ENCODE measurements at regions not wholly inside any gene's neighbourhood (a gene's known extent, or its start where the extent isn't known, plus 50 kb on each side); places are given as distances from the start of the nearest gene placed in this dataset.

GRCh38 chr19:30171138-30171635 lies 201.0 kb upstream of the ZNF536 start:
- Histone ChIP-seq H3K27ac (no peak overlapping the region), H3K36me3 (no peaks in the 10 kb centered on the region), H3K9me3 (no peaks in the 10 kb centered on the region), H3K4me3 (no peak overlapping the region), H3K4me1 (no peaks in the 10 kb centered on the region), H3K27me3 (no peaks in the 10 kb centered on the region)
- TF ChIP-seq POLR2A (IDR thresholded peaks at IDR 0.05) (no peak), POLR2AphosphoS5 (IDR thresholded peaks at IDR 0.05; ENCODE audit: insufficient read depth in 1 of 2, low read depth in 1 of 2) (no peak), CTCF (IDR thresholded peaks at IDR 0.05) (no peak)
- intact Hi-C loops (cut with DNase I) = no loop called here
- peak in 1 of 2 donors; percentile 25 for DNase-seq (ENCODE audit: extremely low spot score in 2 of 2)

GRCh38 chr19:30171795-30172612 lies 200.2 kb upstream of the ZNF536 start:
- no peaks in the 10 kb centered on the region for H3K4me1 ChIP-seq
- intact Hi-C loops (cut with DNase I) = no loop called here
- H3K4me3 ChIP-seq = no peak overlapping the region
- no peaks in the 10 kb centered on the region for H3K27me3 ChIP-seq
- no peaks in the 10 kb centered on the region for H3K36me3 ChIP-seq
- TF ChIP-seq CTCF (IDR thresholded peaks at IDR 0.05) (no peak), POLR2A (IDR thresholded peaks at IDR 0.05) (no peak), POLR2AphosphoS5 (IDR thresholded peaks at IDR 0.05; ENCODE audit: insufficient read depth in 1 of 2, low read depth in 1 of 2) (no peak)
- H3K27ac ChIP-seq = no peak overlapping the region
- no peaks in the 10 kb centered on the region for H3K9me3 ChIP-seq
- peak; percentile 54 to 82 for DNase-seq (ENCODE audit: extremely low spot score in 2 of 2)

GRCh38 chr19:30172613-30173242 lies 199.5 kb upstream of the ZNF536 start:
- Histone ChIP-seq H3K27ac (no peak overlapping the region), H3K27me3 (no peaks in the 10 kb centered on the region), H3K9me3 (no peaks in the 10 kb centered on the region), H3K4me3 (no peak overlapping the region), H3K36me3 (no peaks in the 10 kb centered on the region), H3K4me1 (no peaks in the 10 kb centered on the region)
- peak; percentile 74 to 78 for DNase-seq (ENCODE audit: extremely low spot score in 2 of 2)
- intact Hi-C loops (cut with DNase I) = no loop called here
- TF ChIP-seq CTCF (IDR thresholded peaks at IDR 0.05) = no peak
- no peak for TF ChIP-seq POLR2AphosphoS5 (IDR thresholded peaks at IDR 0.05; ENCODE audit: insufficient read depth in 1 of 2, low read depth in 1 of 2)
- no peak for TF ChIP-seq POLR2A (IDR thresholded peaks at IDR 0.05)

- H3K27me3 ChIP-seq = no peaks in the 10 kb centered on the region
- H3K36me3 ChIP-seq = no peaks in the 10 kb centered on the region
- intact Hi-C loops (cut with DNase I) = no loop called here
- DNase-seq (ENCODE audit: extremely low spot score in 2 of 2) = peak; percentile 70 to 74
- H3K4me1 ChIP-seq = no peaks in the 10 kb centered on the region
- no peak overlapping the region for H3K4me3 ChIP-seq
- H3K9me3 ChIP-seq = no peaks in the 10 kb centered on the region
- TF ChIP-seq POLR2AphosphoS5 (IDR thresholded peaks at IDR 0.05; ENCODE audit: insufficient read depth in 1 of 2, low read depth in 1 of 2) = no peak
- TF ChIP-seq CTCF (IDR thresholded peaks at IDR 0.05) = no peak
- TF ChIP-seq POLR2A (IDR thresholded peaks at IDR 0.05) = no peak
- no peak overlapping the region for H3K27ac ChIP-seq
Measured at GRCh38 chr19:30173593-30174356, 198.4 kb upstream of the ZNF536 start.
